Muscle of leg (tissue), 3 donors: ENCODE measurements at regions not wholly inside any gene's neighbourhood (a gene's known extent, or its start where the extent isn't known, plus 50 kb on each side); places are given as distances from the start of the nearest gene placed in this dataset.

Source experiments
- DNase-seq: peaks from one replicate; pipeline ENCODE4 v3.0.0; 2013
- H3K27ac ChIP-seq: one replicate; pipeline ENCODE4 v1.5.1; 2013; ENCODE audit warnings: mild to moderate bottlenecking, low read length, control low read depth
- H3K27me3 ChIP-seq: one replicate; pipeline ENCODE4 v1.6.1; 2013; ENCODE audit warnings: low read length; ENCODE audit not compliant: control insufficient read depth, insufficient read depth
- H3K36me3 ChIP-seq: one replicate; pipeline ENCODE4 v1.6.1; 2013; ENCODE audit warnings: low read length; ENCODE audit not compliant: control insufficient read depth, insufficient read depth
- H3K4me1 ChIP-seq: one replicate; pipeline ENCODE4 v1.6.1; 2013; ENCODE audit warnings: low read length; ENCODE audit not compliant: control insufficient read depth, insufficient read depth
- H3K4me3 ChIP-seq: one replicate; pipeline ENCODE4 v1.5.1; 2013; ENCODE audit warnings: low read length, control low read depth
- H3K9me3 ChIP-seq: replicated peaks from 2 replicates; pipeline ENCODE4 v1.6.1; 2013; ENCODE audit warnings: low read depth, low read length; ENCODE audit not compliant: control insufficient read depth
- WGBS: methylation state at CpG from one replicate; pipeline ENCODE4 v1.1.5; 2013; ENCODE audit warnings: missing lambda C conversion rate; ENCODE audit not compliant: insufficient coverage; 5-methylcytosine and 5-hydroxymethylcytosine counted together

DNA sequence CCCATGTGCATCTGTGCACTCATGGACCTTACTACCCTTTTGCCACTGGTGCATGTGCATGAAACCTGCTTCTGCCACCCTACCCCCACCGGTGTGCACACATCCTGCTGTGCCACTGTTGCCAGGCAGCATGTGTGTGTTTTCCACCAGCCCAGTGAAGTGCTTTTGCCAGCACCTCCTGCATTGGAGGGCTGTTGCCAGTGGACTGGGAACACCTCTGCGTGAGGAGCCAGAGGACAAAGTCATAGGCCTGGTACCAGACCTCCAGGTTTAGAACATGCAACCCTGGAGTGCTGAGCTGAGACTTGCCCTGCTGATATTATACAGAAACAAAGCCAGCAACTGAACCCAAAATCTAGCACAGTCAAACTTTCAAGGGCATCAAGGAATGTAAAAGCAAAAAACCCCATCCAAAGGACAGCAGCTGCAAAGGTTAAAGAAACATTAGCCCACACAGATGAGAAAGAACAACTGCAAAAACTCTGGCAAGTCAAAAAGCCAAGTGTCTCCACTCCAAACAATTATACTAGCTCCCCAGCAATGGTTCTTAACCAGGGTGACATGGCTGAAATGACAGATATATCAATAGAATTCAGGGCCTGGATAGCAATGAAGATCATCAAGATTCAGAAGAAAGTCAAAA lies 70.6 kb upstream of the PTPN3 start:
- H3K4me1 ChIP-seq = peaks cover 4% of the 10 kb centered on the region
- peak; percentile 10 for DNase-seq
- WGBS = 95% methylated on average over 2 of the region's 2 CpGs
- H3K9me3 ChIP-seq = peaks cover 2% of the 10 kb centered on the region
- no peak overlapping the region for H3K4me3 ChIP-seq
- peaks cover 8% of the 10 kb centered on the region for H3K27me3 ChIP-seq
- no peak overlapping the region for H3K27ac ChIP-seq
- no peaks in the 10 kb centered on the region for H3K36me3 ChIP-seq

DNA sequence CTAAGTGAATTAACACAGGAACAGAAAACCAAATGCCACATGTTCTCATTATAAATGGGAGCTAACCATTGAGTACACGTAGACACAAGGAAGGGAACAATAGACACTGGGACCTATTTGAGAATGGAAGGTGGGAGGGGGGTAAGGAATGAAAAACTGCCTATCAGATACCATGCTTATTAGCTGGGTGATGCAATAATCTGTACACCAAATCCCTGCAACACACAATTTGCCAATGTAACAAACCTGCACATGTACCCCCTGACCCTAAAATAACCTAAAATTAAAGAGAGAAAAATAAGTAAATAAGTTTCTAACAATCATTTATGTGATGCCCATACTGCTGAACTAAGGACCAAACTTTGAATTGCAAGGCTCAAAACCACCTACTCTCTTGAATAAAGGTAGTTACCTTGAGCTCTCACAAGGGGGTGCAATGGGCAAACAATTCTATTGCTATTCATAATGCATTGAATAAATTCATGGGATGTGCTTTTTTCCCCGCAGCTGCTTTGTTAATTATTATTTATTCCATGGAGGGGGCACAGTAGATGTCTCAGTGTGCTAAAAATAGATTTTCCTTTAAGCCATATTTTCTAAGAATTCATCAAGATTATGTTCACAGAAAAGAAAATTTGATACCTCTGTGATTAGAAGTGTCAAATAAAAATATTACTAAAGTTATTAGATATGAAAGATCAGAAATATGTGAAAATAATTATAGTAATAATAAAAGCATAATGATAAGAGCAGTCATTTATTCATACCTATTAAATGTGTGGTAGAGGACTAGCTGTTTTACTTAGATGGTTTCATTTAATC lies 76.2 kb upstream of the PTPN3 start:
- WGBS = no CpG with 5 or more reads among the region's 2 CpGs
- no peaks in the 10 kb centered on the region for H3K27me3 ChIP-seq
- H3K4me1 ChIP-seq = no peaks in the 10 kb centered on the region
- peaks cover 4% of the 10 kb centered on the region for H3K9me3 ChIP-seq
- H3K27ac ChIP-seq = no peak overlapping the region
- H3K36me3 ChIP-seq = no peaks in the 10 kb centered on the region
- H3K4me3 ChIP-seq = no peak overlapping the region
- DNase-seq = peak; percentile 82

DNA sequence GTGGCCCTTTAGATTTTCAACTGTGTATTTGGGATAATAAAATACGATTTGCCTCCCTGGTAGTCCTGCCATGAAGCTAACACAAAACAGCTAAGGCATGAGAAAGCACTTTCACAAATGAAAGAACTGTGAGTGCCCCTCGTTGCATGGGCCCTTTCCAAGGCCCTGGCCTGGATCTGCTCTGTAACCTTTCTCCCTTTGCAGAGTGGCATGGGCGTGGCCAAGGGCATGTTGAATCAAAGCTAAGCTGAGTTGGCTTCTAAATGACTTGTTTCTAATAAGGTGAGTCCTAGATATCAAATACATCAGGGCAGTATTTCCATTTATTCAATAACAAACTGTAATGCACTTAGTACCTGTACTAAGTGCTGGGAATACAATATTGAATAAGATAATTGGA lies 78.7 kb upstream of the PTPN3 start:
- Histone ChIP-seq H3K9me3 (peaks cover 2% of the 10 kb centered on the region), H3K27me3 (no peaks in the 10 kb centered on the region), H3K27ac (no peak overlapping the region), H3K36me3 (no peaks in the 10 kb centered on the region), H3K4me1 (no peaks in the 10 kb centered on the region), H3K4me3 (no peak overlapping the region)
- DNase-seq = no peak
- 86% methylated on average over 1 of the region's 3 CpGs for WGBS

DNA sequence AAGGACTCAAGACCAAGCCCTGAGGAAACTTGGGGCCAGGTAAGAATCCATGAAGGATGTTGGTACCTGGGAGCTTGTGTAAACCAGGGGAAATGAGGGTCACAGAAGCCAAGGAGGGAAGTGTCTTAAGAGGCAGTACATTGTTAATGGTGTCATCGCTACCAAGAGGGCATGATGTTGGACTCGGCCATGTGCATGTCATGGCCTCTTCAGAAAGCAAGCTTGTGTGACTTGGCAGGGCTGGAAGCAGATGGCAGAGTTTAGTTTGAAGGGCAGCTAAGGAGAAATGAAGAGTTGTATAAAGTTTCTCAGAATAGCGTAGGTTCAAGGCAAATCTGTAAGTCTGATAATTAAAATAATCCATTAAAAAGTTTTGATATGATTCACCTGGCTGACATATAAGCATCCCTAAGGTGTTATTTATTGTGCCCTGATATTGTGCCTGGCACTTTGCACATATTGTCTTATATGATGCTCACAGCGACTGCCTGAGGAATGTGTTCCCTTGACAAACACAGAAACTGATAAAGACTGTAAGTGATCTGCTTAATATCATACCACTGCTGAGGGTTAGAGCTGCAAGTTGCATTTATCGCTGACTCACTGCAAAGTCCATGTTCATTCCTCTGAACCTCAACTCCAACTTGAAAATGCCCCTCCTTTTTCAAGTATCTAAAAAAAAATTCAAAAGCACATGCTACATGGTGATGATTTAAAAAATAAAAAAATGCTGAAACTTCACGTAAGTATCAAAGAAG lies 81.3 kb upstream of the PTPN3 start:
- DNase-seq = no peak
- no peaks in the 10 kb centered on the region for H3K4me1 ChIP-seq
- no peak overlapping the region for H3K27ac ChIP-seq
- no peaks in the 10 kb centered on the region for H3K36me3 ChIP-seq
- H3K4me3 ChIP-seq = no peak overlapping the region
- no peaks in the 10 kb centered on the region for H3K27me3 ChIP-seq
- WGBS = 73% methylated on average over 3 of the region's 6 CpGs
- peaks cover 2% of the 10 kb centered on the region for H3K9me3 ChIP-seq

DNA sequence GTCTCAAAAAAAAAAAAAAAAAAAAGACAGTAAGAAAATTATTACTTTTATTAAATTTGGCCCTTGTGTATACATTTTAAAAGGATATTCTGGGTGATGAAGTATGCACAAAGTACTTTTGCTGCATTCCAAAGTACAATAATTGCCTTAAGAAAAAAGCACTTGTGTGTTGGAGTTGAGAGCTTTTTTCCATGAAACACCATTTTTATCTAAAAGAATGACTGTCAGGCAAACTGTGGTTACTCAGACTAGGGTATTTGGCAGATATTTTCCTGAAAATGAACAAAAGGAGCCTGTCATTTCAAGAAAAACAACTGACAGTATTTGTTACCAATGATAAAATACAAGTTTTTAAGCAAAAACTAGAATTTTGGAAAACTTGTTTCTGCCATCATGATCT lies 84.3 kb upstream of the PTPN3 start:
- Histone ChIP-seq H3K9me3 (no peaks in the 10 kb centered on the region), H3K27ac (no peak overlapping the region), H3K4me1 (no peaks in the 10 kb centered on the region), H3K27me3 (no peaks in the 10 kb centered on the region), H3K36me3 (no peaks in the 10 kb centered on the region), H3K4me3 (no peak overlapping the region)
- no peak for DNase-seq

DNA sequence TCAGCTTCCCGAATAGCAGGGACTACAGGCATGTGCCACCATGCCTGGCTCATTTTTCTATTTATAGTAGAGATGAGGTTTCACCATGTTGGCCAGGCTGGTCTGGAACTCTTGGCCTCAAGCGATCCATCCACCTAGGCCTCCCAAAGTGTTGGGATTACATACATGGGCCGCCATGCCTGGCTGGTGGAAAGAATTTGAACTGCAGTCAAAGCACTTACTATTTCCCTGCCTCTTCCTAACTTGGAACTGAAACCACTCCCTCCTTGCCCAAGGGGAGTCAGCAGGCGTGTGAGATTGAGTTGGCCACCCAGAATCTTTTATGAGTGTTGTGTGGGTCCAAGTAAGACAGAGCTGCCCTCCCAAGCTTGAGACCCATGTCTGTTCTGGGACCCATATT lies 86.1 kb upstream of the PTPN3 start:
- WGBS = 60% methylated on average over 1 of the region's 4 CpGs
- H3K27ac ChIP-seq = no peak overlapping the region
- H3K27me3 ChIP-seq = no peaks in the 10 kb centered on the region
- no peak overlapping the region for H3K4me3 ChIP-seq
- no peak for DNase-seq
- H3K9me3 ChIP-seq = no peaks in the 10 kb centered on the region
- no peaks in the 10 kb centered on the region for H3K4me1 ChIP-seq
- no peaks in the 10 kb centered on the region for H3K36me3 ChIP-seq

DNA sequence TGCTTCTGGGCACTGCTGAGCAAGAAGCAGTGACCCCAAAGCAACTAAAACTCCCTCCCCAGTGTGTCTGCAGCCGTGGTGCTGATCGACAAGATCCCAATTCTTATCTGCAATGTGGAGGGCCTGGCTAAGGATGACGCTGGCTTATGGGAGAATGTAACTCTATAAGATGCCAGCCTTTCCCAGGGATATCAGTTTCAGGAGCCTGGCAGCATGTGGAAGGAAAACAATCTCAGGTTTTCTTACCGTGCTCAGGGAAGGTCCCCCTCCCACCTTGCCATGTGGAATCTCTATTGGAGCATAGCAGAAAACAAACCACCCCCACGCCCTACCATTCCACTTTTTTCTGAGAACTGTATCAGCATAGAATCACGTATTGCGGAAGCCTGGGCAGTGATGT lies 87.7 kb upstream of the PTPN3 start:
- DNase-seq = no peak
- Histone ChIP-seq H3K4me1 (no peaks in the 10 kb centered on the region), H3K9me3 (no peaks in the 10 kb centered on the region), H3K27ac (no peak overlapping the region), H3K27me3 (no peaks in the 10 kb centered on the region), H3K36me3 (no peaks in the 10 kb centered on the region), H3K4me3 (no peak overlapping the region)
- no CpG with 5 or more reads among the region's 7 CpGs for WGBS

DNA sequence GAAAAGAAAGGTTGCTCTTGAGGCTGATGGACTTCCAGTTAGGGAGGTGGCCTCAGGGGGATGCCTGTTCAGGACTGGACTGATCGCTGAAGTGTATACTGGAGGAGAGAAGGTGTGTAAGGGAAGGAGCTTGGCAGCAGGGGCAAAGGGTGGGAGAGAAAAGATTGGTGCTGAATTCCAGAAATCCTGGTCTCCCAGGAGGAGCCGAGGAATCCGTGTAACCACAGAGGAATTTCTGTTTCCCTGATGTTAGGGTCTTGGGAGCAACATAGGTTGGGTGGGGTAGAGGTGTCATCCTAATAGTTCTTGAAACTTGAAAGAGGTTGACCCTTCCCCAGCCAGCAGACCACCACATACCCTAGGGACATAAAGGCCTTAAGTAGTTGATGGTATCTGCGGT lies 88.9 kb upstream of the PTPN3 start:
- H3K4me3 ChIP-seq = no peak overlapping the region
- no peak for DNase-seq
- no peaks in the 10 kb centered on the region for H3K27me3 ChIP-seq
- no peaks in the 10 kb centered on the region for H3K4me1 ChIP-seq
- no peaks in the 10 kb centered on the region for H3K36me3 ChIP-seq
- H3K27ac ChIP-seq = no peak overlapping the region
- 91% methylated on average over 1 of the region's 4 CpGs for WGBS
- no peaks in the 10 kb centered on the region for H3K9me3 ChIP-seq

DNA sequence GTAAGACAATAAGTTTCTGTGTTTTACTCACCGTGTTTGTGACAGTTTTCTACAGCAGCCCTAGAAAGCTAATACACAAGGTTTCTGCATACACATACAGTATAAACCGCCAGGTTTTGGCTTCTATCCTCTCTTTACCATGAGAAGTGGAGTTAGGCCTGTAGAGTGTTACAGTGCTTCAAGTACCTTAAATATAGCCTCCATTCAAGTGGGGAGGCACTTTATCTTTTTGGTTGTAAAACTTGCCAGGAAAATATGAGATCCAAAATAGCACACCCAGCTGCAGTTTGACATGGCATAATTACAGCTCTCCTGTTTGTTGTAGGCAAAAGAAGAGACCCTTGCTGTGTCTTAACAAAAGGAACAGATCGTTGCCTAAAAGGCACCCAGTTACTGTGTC lies 90.3 kb upstream of the PTPN3 start:
- Histone ChIP-seq H3K4me1 (no peaks in the 10 kb centered on the region), H3K27me3 (no peaks in the 10 kb centered on the region), H3K4me3 (no peak overlapping the region), H3K27ac (no peak overlapping the region), H3K36me3 (no peaks in the 10 kb centered on the region), H3K9me3 (no peaks in the 10 kb centered on the region)
- DNase-seq = no peak
- 83% methylated on average over 1 of the region's 3 CpGs for WGBS

DNA sequence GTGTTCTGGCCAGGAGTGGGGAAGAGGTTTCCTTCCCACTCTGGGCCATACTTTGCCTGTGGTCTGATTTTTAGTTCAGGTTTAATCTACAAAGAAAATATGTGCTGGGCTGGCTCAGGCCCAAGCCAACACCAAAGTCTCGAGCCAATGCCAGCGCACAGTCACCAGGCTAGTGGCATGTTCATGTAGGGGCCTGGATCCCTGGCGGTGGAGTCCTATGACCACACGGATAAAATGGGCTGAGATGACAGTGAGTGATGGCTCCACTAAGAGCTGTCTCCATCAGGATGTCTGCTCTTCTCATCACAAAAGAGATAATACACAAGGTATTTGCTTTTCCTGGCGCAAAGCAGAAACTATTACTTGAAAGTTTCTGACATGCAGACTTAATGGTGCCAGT lies 92.9 kb upstream of the PTPN3 start:
- H3K4me3 ChIP-seq = no peak overlapping the region
- no peaks in the 10 kb centered on the region for H3K4me1 ChIP-seq
- peak; percentile 25 for DNase-seq
- 65% methylated on average over 4 of the region's 5 CpGs for WGBS
- H3K36me3 ChIP-seq = no peaks in the 10 kb centered on the region
- no peaks in the 10 kb centered on the region for H3K27me3 ChIP-seq
- no peak overlapping the region for H3K27ac ChIP-seq
- no peaks in the 10 kb centered on the region for H3K9me3 ChIP-seq
